Stimulated activated CD4-positive, alpha-beta T cell treated with anti-CD3 and anti-CD28 coated beads, Interleukin-12 subunit alpha, Interleukin-12 subunit beta, amount 100 ng/mL, for 48 hours (primary cell): ENCODE measurements at regions not wholly inside any gene's neighbourhood (a gene's known extent, or its start where the extent isn't known, plus 50 kb on each side); places are given as distances from the start of the nearest gene placed in this dataset.

Experiments
- DNase-seq, 3 donors: peaks; one replicate each; pipeline ENCODE4 v3.0.0-alpha.2; 2020; ENCODE audit warnings: low read depth in 2 of 3, low spot score in 1 of 3

DNA sequence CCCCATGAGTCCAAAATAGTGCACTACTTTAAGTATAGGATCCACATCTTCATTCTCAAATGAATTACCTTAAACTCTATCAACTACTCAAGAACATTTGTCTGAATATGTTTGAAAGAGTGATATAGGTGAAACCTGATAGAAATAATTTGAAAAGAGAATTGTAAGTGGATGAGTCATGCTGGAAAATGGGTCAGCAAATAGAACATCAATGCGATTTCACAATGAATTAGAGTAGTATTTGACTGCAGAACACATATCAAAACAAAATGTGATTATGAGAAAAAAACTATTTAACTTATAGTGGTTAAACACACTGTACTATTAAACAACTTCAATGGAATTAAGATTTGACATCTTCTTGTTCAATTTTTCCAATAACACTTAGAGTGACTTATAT, 300.6 kb upstream of the KLHL1 start:
- no peak for DNase-seq

DNA sequence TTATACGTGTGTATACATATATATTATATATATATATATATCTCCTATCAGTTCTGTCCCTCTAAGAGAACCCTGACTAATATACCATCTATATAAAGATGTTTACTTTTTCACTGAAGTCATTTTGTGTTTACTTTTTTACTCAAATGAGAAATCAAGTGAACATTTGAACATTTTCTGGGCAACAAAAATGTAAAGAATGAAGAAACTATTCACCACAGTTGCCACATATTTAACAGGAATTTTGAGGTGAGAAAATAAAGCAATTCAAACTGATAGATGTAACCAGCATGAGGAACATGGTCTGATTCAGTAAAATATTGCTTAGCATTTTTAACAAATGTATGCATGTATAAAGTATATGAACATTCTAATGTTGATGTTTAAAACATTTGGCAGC, 299.2 kb upstream of the KLHL1 start:
- no peak for DNase-seq

DNA sequence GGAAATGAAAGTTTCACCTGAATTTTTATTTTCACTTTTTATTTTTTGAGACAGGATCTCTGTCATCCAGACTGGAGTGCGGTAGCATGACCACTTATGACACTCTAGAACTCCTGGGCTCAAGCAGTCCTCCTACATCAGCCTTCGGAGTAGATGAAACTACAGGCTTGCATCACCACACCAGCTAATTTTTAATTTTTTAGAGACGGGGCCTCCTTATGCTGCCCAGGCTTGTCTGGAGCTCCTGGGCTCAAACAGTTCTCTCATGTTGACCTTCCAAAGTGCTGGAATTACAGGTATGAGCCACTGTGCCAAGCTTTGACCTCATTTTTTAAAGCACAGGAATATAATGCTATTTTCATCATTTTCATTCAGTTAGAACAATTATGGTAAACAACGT, 297.0 kb upstream of the KLHL1 start:
- no peak for DNase-seq

DNA sequence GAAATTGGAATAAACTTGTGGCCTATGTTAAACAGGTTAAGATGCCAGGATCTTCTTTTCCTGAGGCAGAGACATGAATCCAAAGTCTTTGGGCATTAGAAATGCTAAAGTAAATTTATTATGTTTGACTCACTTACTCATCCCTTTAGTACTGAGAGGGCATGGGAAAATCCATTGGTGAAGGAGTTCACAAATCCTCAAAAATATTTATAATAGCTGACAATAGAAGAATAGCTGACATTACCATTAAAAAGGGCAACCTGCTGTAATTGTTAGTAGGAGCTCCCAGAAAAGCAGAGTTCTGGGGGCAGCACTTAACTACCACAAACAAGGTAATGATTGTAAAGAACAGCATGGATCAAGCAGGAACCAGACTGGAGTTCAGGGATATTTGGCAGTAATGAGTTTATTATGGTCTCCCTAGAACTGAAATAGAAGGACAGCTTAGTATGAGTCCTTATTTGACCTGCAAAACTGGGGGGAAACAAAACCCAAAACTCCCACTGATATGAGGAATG, 285.8 kb upstream of the KLHL1 start:
- DNase-seq, result no peak

DNA sequence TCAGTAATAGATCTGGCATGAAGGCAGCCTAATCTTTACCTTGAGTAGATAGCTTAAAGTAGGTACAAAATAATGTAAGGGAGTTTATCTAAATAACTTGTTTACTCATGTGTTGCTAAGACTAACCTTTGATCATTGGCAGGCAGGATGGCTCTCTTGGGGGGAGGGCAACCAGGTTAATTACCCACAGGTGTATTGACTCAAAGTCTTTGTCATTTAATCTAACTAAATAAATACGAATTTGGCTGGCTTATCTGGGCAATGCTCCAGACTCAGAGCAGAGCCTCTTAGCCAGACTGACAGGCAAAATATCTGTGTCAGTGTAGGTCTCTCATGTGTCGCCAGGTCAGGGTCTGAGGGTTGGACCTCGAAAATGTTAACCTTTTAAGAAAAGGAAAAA, 283.4 kb upstream of the KLHL1 start:
- DNase-seq, result no peak

DNA sequence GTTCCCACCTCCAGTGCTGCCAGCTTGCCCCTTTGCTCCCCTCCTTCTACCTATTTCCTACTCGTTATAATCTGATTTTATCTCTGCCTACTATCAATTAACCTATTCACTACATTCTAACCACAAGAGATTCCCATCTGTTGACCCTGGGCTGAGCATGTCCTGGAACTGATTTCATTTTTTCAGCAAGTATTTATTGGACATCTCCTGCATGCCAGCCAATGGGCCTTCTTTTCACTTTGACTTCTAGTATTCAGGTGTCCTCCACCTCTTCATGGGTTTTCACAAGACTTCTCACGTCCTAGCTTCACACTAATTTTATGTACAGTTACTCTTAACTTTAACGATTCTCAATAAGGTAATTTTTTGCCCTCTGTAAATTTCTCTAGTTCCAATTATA, 282.7 kb upstream of the KLHL1 start:
- DNase-seq, result no peak

DNA sequence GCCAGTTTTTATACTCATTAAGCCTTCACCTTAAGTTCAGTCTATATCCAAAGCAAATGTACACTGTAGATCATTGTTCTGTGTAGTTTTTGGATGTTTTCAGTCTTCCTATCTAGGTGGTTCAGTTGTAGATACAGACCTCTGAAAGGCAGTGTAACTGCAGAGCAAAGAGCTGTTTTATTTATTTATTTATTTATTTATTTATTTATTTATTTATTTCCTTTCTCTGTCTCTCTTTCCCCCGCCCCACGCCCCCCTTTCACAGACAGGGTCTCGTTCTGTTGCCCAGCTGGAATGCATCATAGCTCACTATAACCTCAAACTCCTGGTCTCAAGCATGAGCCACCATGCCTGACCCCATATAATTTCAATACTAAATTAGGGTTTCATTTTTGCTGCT, 281.8 kb upstream of the KLHL1 start:
- no peak for DNase-seq

DNA sequence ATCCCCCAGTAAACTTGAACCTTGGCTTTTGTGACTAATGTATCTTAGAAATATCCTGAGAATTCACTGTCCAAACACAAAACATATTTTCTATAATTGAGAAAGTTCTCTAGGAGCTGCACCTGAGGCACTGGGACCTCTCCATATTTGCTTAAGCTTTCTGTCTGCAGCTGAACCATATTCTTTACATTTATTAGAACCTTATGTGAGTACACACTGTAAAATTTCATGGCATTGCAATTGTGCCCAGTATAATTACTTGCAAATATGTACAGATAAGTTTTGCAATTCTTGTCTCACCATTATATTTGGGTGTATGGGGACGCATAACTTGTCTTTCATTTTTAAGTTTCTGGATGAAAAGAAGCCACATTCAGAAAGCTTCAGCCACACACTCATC, 280.7 kb upstream of the KLHL1 start:
- no peak for DNase-seq

DNA sequence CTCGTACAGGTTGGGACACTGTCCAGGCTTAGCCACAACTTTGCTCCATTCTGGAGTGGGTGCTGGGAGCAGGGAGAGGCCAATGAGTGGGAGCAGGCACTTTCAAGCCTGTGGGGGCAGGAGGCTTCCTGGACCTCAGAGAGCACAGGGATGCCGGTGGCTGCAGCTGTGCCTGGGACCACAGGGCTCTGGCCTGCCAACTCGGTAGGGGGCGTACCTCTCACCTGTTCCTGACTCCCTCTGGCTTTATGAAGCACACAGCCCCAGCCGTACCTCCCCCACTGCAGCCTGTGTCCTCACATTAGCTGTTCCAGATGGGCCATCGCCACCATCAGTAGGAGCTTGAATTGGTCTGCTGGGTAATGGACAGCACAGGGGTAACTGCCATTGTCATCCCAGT, 278.7 kb upstream of the KLHL1 start:
- no peak for DNase-seq

DNA sequence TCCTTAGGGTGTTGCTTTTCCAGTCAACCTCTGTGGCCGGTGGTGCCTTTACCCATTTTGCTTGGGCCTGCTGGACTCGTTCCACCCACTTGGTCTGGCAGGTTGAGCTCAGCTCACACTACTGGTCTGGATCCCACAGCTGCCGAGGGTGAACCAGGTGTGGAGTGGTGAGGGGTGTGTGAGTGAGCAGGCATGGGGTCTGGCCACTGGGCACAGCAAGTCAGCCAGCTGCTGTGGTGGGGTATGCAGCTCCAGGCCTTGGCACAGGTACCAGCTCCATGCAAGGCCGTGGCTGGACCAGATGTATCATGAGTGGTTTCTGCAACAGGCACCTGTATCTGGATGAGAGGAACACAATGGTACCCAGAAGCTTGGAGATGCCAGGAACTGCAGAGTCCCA, 277.6 kb upstream of the KLHL1 start:
- no peak for DNase-seq

DNA sequence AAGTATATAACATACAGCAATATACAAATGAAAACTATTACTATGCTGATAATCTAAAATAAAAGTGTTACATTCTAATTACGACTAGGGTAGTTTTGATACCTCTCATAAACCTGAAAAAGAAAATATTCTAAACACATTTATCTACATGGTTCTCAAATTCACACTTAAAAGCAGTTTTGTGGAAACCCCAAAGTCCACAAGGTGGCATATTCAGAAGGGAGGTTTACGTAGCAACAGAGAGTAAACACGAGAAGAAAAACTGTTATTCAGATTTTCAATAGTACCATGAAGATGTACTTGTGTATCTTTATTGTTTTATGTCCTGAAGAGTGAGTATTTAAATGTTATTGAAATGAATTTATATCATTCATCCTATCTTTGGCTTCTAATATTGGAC, 275.9 kb upstream of the KLHL1 start:
- no peak for DNase-seq

DNA sequence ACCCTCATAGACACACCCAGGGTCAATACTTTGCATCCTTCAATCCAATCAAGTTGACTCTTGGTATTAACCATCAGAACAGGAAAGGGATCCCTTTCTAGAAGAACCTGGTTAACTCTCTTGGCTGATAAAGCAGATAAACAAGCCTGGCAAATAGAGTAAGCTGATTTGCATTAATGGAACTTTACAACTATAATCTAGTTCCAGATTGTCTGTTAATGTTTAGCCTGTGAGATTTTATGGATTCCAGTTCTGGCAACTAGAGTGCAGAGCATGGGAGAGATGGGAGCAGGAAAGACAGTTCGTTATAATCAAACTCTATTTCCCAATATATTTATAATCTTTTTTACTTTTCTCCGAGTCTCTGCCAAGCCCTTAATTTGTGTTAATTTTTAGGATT, 272.6 kb upstream of the KLHL1 start:
- no peak for DNase-seq

DNA sequence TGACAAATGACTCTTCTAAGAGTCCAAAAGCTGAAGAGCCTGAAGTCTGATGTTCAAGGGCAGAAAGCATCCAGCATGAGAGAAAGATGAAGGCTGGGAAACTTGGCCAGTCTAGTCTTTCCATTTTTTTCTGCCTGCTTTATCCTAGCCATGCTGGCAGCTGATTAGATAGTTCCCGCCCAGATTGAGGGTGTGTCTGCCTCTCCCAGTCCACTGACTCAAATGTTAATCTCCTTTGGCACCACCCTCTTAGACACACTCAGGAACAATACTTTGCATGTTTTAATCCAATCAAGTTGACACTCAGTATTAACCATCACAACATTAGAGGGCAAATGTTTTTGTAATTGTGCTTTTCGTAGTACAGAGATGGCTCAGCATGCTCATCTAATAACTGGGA, 267.5 kb upstream of the KLHL1 start:
- no peak for DNase-seq

DNA sequence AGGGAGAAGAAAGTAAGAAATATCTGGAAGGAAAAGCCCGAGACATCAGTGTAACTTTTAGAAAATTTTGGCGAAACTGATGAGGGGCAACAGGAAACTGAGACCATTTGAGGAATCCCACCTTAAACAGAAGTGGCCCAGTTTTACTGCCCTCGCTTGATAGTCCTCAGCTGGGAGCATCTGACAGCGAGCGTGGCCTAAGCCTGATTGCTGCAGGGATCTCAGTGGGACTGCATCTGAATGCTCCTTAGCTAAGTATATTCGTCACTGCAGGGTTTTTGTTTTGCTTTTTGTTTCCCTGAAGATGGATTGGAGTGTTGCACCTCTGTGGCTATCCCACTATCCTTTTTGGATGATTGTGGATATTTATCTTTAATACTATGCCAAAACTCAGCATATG, 262.7 kb upstream of the KLHL1 start:
- no peak for DNase-seq

DNA sequence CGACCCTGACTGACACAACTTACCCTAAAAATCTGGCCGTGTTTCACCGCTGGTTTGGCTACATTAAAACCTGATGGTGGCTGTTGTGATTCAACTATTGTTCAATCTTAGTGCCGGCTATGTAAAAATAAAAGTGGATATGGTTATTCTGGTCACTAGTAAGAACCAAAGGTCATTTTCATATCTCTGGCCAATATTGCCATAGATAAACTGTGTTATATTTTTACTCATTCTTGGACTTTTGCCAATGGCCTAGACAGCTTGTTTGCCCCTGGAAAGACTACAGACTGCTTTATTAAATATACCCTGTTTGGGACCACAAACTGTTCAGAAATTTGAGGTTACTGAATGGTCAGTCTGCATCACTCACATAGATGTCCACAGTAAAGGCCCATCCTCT, 258.5 kb upstream of the KLHL1 start:
- no peak for DNase-seq

DNA sequence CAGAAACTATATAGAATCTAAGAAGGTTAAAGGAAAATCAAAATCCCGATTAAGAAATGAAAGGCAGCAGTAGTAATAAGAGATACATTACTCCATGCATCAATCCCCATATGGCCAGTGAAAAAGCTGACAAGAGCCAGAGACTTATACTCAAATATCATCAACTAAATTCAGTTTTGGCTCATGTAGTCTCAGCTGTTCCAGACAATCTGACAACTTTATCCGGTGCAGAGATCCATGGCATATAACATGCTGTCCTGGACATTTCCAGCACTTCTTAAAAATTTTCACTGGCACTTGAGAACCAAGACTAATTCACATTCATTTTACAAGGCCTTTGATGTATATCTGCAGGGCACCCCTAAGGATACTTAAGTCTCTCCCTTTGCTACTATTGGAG, 255.7 kb upstream of the KLHL1 start:
- DNase-seq, result no peak

DNA sequence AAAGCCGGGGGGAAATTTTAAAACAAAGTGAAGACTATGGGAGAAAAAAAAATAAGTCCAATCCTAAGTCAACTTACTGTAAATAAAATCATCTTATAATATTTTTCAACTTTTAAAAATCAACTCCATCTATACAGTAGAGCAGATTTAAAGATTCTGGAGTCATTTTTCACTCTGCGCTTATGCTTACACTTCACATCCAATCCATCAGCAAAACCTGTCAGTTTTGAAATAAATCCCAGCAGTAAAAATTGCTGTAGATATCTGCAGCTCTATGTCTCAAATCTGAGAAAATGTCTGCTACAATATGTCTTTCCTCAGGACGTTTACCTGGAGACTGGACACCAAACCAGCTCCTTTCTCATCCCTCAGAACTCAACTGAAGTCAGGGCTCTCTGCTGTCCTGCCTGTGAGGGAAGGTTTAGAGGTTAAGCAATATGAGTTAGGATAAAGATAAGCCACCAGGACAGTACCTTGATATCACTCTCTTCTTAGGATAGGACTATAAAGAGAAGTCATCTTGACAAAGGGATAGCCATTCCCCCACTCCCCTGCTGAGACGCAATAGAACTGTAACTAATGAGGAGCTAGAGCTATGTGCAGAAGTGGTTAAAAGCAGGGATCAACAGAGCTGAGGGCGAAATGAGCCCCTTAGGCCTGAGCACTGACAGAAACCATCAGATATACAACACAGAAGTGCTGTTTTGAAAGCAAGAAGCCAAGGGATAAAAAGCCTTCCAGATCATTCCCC, 254.7 kb upstream of the KLHL1 start:
- DNase-seq, result no peak

DNA sequence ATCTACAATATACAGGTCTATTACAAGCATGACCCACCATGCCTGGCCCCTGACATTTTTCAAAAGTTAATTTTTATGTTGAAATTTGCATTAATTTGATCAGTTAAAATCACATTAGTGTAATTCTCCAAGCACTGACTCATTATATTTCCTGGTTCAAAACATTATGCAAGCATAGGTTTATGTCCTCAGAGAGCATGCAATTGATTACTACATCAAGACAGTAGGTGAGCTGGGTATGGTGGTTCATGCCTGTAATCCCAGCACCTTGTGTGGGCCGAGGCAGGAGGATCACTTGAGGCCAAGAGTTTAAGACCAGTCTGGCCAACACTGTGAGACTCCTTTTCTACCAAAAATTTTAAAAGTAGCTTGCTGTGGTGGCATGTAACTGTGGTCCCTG, 248.8 kb upstream of the KLHL1 start:
- DNase-seq, result no peak

DNA sequence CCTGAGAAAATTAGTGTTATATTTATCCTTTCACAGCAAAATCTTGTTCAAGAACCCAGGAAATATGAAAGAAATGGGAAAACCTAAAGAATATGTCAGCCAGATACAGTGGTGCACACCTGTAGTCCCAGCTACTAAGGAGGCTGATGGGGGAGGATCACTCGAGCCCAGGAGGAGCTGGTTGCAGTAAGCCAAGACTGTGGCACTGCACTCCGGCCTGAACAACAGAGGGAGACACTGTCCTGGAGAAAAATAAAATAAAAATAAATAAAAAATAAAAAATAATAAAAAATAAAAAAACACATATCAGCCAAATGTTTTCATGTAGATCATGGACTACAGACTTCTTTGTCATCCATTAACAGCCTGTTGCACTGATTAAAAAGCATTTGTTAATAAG, 244.8 kb upstream of the KLHL1 start:
- no peak for DNase-seq

DNA sequence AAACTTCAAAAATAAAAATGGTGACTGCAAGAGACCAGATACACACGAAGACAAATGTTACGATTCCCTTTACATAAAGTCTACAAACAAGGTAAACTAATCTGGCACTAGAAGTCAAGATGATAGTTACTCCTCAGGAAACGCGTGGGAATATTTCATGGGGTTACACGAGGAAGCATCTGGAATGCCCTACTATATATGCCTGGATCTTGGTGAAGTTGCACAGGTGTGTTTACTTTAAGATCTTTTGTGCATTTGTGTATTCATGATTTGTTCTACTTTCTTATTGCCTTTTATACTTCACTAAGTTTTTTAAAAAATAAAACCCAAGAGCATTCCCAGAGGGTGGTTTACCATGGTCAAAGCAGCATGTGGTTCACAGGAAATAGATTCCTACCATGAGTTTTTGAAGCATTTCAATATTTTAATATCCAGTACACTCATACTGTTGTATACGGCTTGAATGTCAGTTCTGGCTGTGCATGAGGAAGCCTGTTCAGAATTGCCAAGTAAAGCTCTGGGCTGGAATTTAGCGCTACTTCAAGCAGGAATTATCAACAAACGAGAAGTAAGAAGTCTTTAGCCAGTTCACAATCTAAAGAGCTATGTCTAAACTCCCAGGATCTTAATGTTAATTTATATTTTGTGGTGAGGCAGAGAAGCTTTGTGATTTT, 239.8 kb upstream of the KLHL1 start:
- no peak for DNase-seq

DNA sequence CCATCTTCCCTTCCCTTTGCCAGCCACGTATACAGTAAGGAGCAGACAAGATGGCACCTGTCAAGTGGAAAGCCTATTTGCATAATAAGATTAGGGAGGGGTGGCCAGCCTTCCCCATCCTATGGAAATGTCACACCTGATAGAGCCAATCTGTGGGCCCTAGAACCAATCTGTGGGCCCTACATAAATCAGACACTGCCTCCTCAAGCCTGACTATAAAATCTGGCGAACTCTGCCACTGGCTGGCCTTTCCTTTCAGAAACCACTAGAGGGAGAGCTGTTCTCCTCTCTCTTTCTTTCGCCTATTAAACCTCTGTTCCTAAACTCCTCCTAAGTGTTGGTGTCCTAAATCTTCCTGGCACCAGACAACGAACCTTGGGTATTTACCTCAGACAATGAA, 231.5 kb upstream of the KLHL1 start:
- DNase-seq, result no peak

DNA sequence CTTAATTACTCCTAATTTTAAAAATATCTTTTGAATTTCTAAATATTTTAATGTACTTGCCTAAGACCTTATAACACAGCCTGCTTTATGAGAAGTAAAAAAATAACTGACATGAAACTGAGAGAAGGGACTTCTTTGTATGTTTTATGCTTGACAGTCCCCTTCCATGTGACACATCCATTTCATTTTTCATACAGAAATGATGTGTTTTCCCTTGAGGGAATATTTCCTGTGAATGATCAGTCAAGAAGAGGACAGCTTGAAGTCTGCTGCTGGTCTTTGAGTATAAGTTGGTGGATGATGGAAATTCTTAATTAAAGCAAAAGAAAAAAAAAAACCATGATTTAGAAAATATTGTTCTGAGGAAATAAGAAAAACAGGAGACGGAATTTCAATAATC, 230.4 kb upstream of the KLHL1 start:
- DNase-seq, result no peak

DNA sequence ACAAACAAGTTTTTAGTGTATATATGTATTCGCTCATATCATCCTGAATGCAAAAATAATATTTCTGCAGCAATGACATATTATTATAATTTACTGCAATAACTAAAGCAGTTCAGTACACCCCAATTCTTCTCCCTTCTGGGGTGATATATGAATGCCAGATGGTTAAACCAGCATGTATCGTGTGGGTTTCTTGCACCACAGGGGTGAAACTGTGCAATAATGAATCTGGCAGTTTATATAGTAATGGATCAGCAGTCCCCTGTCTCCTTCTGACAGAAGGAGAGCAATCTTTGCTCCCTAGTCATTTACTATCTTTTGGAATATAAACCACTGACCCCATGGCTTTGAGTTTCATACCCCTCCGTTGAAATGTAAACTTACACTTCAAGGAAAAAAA, 228.6 kb upstream of the KLHL1 start:
- DNase-seq, result no peak
